ENCODE measurements at regions not wholly inside any gene's neighbourhood (a gene's known extent, or its start where the extent isn't known, plus 50 kb on each side); places are given as distances from the start of the nearest gene placed in this dataset.

- CTCF ChIA-PET = interaction anchor here (0.7 kb wide), 1 partner anchor 22 kb away, joined by 3 read pairs; no protein-coding TSS in a partner anchor
- H3K4me3 Mint-ChIP-seq (ENCODE audit: low read depth, unreplicated experiment) = no peak overlapping the region
- TF ChIP-seq CTCF (IDR thresholded peaks at IDR 0.05; ENCODE audit: unreplicated experiment) = no peak
- no TSS peak for BruUV-seq (replicated peaks)
- no peaks in the 10 kb centered on the region for H3K36me3 Mint-ChIP-seq (ENCODE audit: insufficient read depth, unreplicated experiment)
- no peaks in the 10 kb centered on the region for H3K9me3 Mint-ChIP-seq (ENCODE audit: low read depth, unreplicated experiment)
- no peak for DNase-seq
- H3K27ac Mint-ChIP-seq (ENCODE audit: unreplicated experiment) = no peak overlapping the region
- intact Hi-C loops (cut with micrococcal nuclease; ENCODE audit: unreplicated experiment) = no loop called here
- H3K27me3 Mint-ChIP-seq (ENCODE audit: unreplicated experiment) = no peaks in the 10 kb centered on the region
- H3K4me1 Mint-ChIP-seq (ENCODE audit: low read depth, unreplicated experiment) = peaks cover 2% of the 10 kb centered on the region
Measured at GRCh38 chr2:150043172-150043500, 444.3 kb downstream of the RND3 start.

- Mint-ChIP-seq H3K27ac (ENCODE audit: unreplicated experiment) (no peak overlapping the region), H3K27me3 (ENCODE audit: unreplicated experiment) (no peaks in the 10 kb centered on the region), H3K4me3 (ENCODE audit: low read depth, unreplicated experiment) (no peak overlapping the region)
Measured at GRCh38 chr2:150042500-150043171, 444.8 kb downstream of the RND3 start.

GRCh38 chr2:150041722-150042425 lies 445.6 kb downstream of the RND3 start:
- H3K27ac Mint-ChIP-seq (ENCODE audit: unreplicated experiment) = no peak overlapping the region

More at GRCh38 chr2:150042500-150043171, 444.8 kb downstream of the RND3 start:
- Mint-ChIP-seq H3K4me1 (ENCODE audit: low read depth, unreplicated experiment) (no peaks in the 10 kb centered on the region), H3K9me3 (ENCODE audit: low read depth, unreplicated experiment) (no peaks in the 10 kb centered on the region), H3K36me3 (ENCODE audit: insufficient read depth, unreplicated experiment) (no peaks in the 10 kb centered on the region)
- intact Hi-C loops (cut with micrococcal nuclease; ENCODE audit: unreplicated experiment) = no loop called here
- DNase-seq = no peak
- no peak for TF ChIP-seq CTCF (IDR thresholded peaks at IDR 0.05; ENCODE audit: unreplicated experiment)
- CTCF ChIA-PET = interaction anchor here (0.7 kb wide), 1 partner anchor 21 kb away, joined by 3 read pairs; no protein-coding TSS in a partner anchor
- no TSS peak for BruUV-seq (replicated peaks)

GRCh38 chr2:150036622-150037021 lies 449.0 kb upstream of the MMADHC start:
- BruUV-seq (replicated peaks) = no TSS peak
- no peaks in the 10 kb centered on the region for H3K9me3 Mint-ChIP-seq (ENCODE audit: low read depth, unreplicated experiment)
- TF ChIP-seq CTCF (IDR thresholded peaks at IDR 0.05; ENCODE audit: unreplicated experiment) = no peak
- H3K4me3 Mint-ChIP-seq (ENCODE audit: low read depth, unreplicated experiment) = no peak overlapping the region
- no peak for DNase-seq
- H3K27me3 Mint-ChIP-seq (ENCODE audit: unreplicated experiment) = no peaks in the 10 kb centered on the region
- H3K4me1 Mint-ChIP-seq (ENCODE audit: low read depth, unreplicated experiment) = no peaks in the 10 kb centered on the region
- intact Hi-C loops (cut with micrococcal nuclease; ENCODE audit: unreplicated experiment) = no loop called here
- CTCF ChIA-PET = no interaction called here
- H3K36me3 Mint-ChIP-seq (ENCODE audit: insufficient read depth, unreplicated experiment) = no peaks in the 10 kb centered on the region
- no peak overlapping the region for H3K27ac Mint-ChIP-seq (ENCODE audit: unreplicated experiment)

More at GRCh38 chr2:150041722-150042425, 445.6 kb downstream of the RND3 start:
- Mint-ChIP-seq H3K36me3 (ENCODE audit: insufficient read depth, unreplicated experiment) (no peaks in the 10 kb centered on the region), H3K9me3 (ENCODE audit: low read depth, unreplicated experiment) (no peaks in the 10 kb centered on the region), H3K4me3 (ENCODE audit: low read depth, unreplicated experiment) (no peak overlapping the region), H3K27me3 (ENCODE audit: unreplicated experiment) (no peaks in the 10 kb centered on the region), H3K4me1 (ENCODE audit: low read depth, unreplicated experiment) (no peaks in the 10 kb centered on the region)
- TF ChIP-seq CTCF (IDR thresholded peaks at IDR 0.05; ENCODE audit: unreplicated experiment) = no peak
- DNase-seq = no peak
- no TSS peak for BruUV-seq (replicated peaks)
- intact Hi-C loops (cut with micrococcal nuclease; ENCODE audit: unreplicated experiment) = no loop called here
- CTCF ChIA-PET = no interaction called here

All from Calu3 (cell line).